H1 (cell line): ENCODE measurements at regions not wholly inside any gene's neighbourhood (a gene's known extent, or its start where the extent isn't known, plus 50 kb on each side); places are given as distances from the start of the nearest gene placed in this dataset.

Experiments
- CTCF ChIA-PET: fragments of 300-600 bp; sonication (Branson Sonifier 250); formaldehyde crosslinking; loops from one replicate; lab custom pipeline; 2021; ENCODE audit not compliant: partially characterized antibody; lab: Charles Lee
- POLR2A ChIA-PET: fragments of 300-600 bp; sonication (Branson Sonifier 250); formaldehyde crosslinking; loops from one replicate; lab custom pipeline; 2021; ENCODE audit warnings: inconsistent platforms; ENCODE audit not compliant: partially characterized antibody; lab: Charles Lee
- DNase-seq, 2 experiments: peaks; one replicate each; pipeline versions ENCODE4 v3.0.0 to v3.0.0-alpha.2; 2010 to 2022; ENCODE audit warnings: low spot score in 2 of 2, low read depth in 1 of 2, mixed read lengths in 1 of 2
- FAIRE-seq: peaks from 2 replicates; lab custom pipeline; 2011; peaks lifted over from hg19 to GRCh38; lab: Jason Lieb, UNC
- H2AFZ ChIP-seq: 2 replicates; pipeline ENCODE4 v1.8.1; 2012; ENCODE audit warnings: low read length, inconsistent platforms
- H2AK5ac ChIP-seq: 2 replicates; pipeline ENCODE4 v1.6.1; 2013; ENCODE audit warnings: low read depth, low read length
- H2BK120ac ChIP-seq: replicated peaks from 2 replicates; pipeline ENCODE3; 2013; ENCODE audit warnings: low read depth, low read length, inconsistent platforms
- H2BK12ac ChIP-seq: 2 replicates; pipeline ENCODE4 v1.6.1; 2013; ENCODE audit warnings: low read depth, low read length
- H2BK15ac ChIP-seq: 2 replicates; pipeline ENCODE4 v1.6.1; 2013; ENCODE audit warnings: low read length
- H2BK20ac ChIP-seq: 2 replicates; pipeline ENCODE4 v1.6.1; 2013; ENCODE audit warnings: low read length
- H2BK5ac ChIP-seq: 2 replicates; pipeline ENCODE4 v1.6.1; 2013; ENCODE audit warnings: low read depth, low read length
- H3K14ac ChIP-seq: 2 replicates; pipeline ENCODE4 v1.6.1; 2013; ENCODE audit warnings: inconsistent platforms; ENCODE audit not compliant: insufficient read length
- H3K18ac ChIP-seq: 2 replicates; pipeline ENCODE4 v1.6.1; 2013; ENCODE audit warnings: low read length; ENCODE audit errors: extremely low read depth
- H3K23ac ChIP-seq: 2 replicates; pipeline ENCODE4 v1.6.1; 2013; ENCODE audit warnings: inconsistent platforms; ENCODE audit not compliant: insufficient read length
- H3K23me2 ChIP-seq: 2 replicates; pipeline ENCODE4 v1.6.1; 2013; ENCODE audit warnings: low read depth, low read length
- H3K27ac ChIP-seq: 2 replicates; pipeline ENCODE4 v1.6.1; 2011; ENCODE audit warnings: low read depth, low read length, inconsistent platforms
- H3K27me3 ChIP-seq, 4 experiments: replicated peaks in 1 of 4; 1 replicate in 1 of 4; 2 replicates in 3 of 4; pipeline versions ENCODE4 v1.6.1 to v1.8.1; 2011 to 2013; ENCODE audit warnings: low read length in 3 of 4, mild to moderate bottlenecking in 3 of 4, inconsistent platforms in 2 of 4, mixed read lengths in 2 of 4, moderate library complexity in 1 of 4; ENCODE audit not compliant: control insufficient read depth in 3 of 4, insufficient read depth in 3 of 4; ENCODE audit errors: extremely low read depth in 1 of 4
- H3K36me3 ChIP-seq, 4 experiments: 2 replicates each; pipeline versions ENCODE4 v1.6.1 to v1.8.1; 2011 to 2013; ENCODE audit warnings: mild to moderate bottlenecking in 4 of 4, low read length in 3 of 4, moderate library complexity in 2 of 4, control low read depth in 1 of 4, inconsistent platforms in 1 of 4; ENCODE audit not compliant: insufficient read depth in 4 of 4, control insufficient read depth in 2 of 4
- H3K4ac ChIP-seq: replicated peaks from 2 replicates; pipeline ENCODE3; 2013; ENCODE audit warnings: low read length, low read depth, mixed read lengths, inconsistent platforms; ENCODE audit not compliant: insufficient read length
- H3K4me1 ChIP-seq, 4 experiments: replicated peaks in 1 of 4; 1 replicate in 1 of 4; 2 replicates in 3 of 4; pipeline versions ENCODE4 v1.6.1 to v1.8.1; 2011 to 2013; ENCODE audit warnings: low read length in 3 of 4, inconsistent platforms in 2 of 4, mixed read lengths in 1 of 4; ENCODE audit not compliant: insufficient read depth in 4 of 4, control insufficient read depth in 3 of 4
- H3K4me2 ChIP-seq, 2 experiments: 2 replicates each; pipeline versions ENCODE4 v1.6.1 to v1.8.1; 2011 to 2013; ENCODE audit warnings: low read depth in 2 of 2, low read length in 2 of 2, control low read depth in 1 of 2, inconsistent platforms in 1 of 2, mild to moderate bottlenecking in 1 of 2; ENCODE audit not compliant: insufficient read depth in 1 of 2
- H3K4me3 ChIP-seq, 4 experiments: fragments of 200-600, 300-600 bp in 1 of 4; sonication (generic), shearing (Covaris generic), sonication (Bioruptor Twin) in 1 of 4; 2 replicates each; pipeline versions ENCODE4 v1.5.1 to v1.8.1; 2011 to 2016; ENCODE audit warnings: low read length in 4 of 4, low read depth in 3 of 4, control low read depth in 2 of 4, inconsistent platforms in 2 of 4, mild to moderate bottlenecking in 2 of 4, mixed read lengths in 1 of 4, moderate library complexity in 1 of 4; ENCODE audit not compliant: insufficient read depth in 2 of 4; ENCODE audit errors: extremely low read depth in 1 of 4
- H3K56ac ChIP-seq: replicated peaks from 2 replicates; pipeline ENCODE3; 2013; ENCODE audit warnings: low read depth, mild to moderate bottlenecking, mixed read lengths, low read length, inconsistent platforms; ENCODE audit not compliant: insufficient read length
- H3K79me1 ChIP-seq: 2 replicates; pipeline ENCODE4 v1.6.1; 2013; ENCODE audit warnings: low read depth, low read length, control low read depth
- H3K79me2 ChIP-seq, 2 experiments: 2 replicates each; pipeline versions ENCODE4 v1.6.1 to v1.8.1; 2012 to 2013; ENCODE audit warnings: low read length in 2 of 2, mild to moderate bottlenecking in 2 of 2, inconsistent platforms in 1 of 2; ENCODE audit not compliant: insufficient read depth in 2 of 2, control insufficient read depth in 1 of 2
- H3K9ac ChIP-seq, 4 experiments: replicated peaks in 1 of 4; 1 replicate in 1 of 4; 2 replicates in 3 of 4; pipeline versions ENCODE4 v1.6.1 to v1.8.1; 2011 to 2013; ENCODE audit warnings: low read depth in 3 of 4, low read length in 3 of 4, control low read depth in 2 of 4, mild to moderate bottlenecking in 2 of 4, moderate library complexity in 2 of 4, inconsistent platforms in 1 of 4; ENCODE audit errors: extremely low read depth in 1 of 4
- H3K9me3 ChIP-seq, 2 experiments: 2 replicates each; pipeline versions ENCODE4 v1.6.1 to v1.8.1; 2012 to 2013; ENCODE audit warnings: mild to moderate bottlenecking in 2 of 2, moderate library complexity in 2 of 2, control low read depth in 1 of 2, inconsistent platforms in 1 of 2, low read depth in 1 of 2, low read length in 1 of 2, mixed read lengths in 1 of 2; ENCODE audit not compliant: insufficient read depth in 2 of 2
- H4K20me1 ChIP-seq, 2 experiments: replicated peaks in 1 of 2; 2 replicates each; pipeline versions ENCODE3 to v1.8.1; 2011 to 2013; ENCODE audit warnings: inconsistent platforms in 2 of 2, low read length in 2 of 2, mild to moderate bottlenecking in 1 of 2; ENCODE audit not compliant: insufficient read depth in 2 of 2, control insufficient read depth in 1 of 2
- H4K5ac ChIP-seq: 2 replicates; pipeline ENCODE4 v1.6.1; 2013; ENCODE audit warnings: low read length, low read depth, mixed read lengths, inconsistent platforms; ENCODE audit not compliant: insufficient read length
- H4K8ac ChIP-seq: 2 replicates; pipeline ENCODE4 v1.8.0; 2013; ENCODE audit warnings: mild to moderate bottlenecking, moderate library complexity, low read length, inconsistent platforms; ENCODE audit not compliant: insufficient read depth; ENCODE audit errors: extremely low read depth
- H4K91ac ChIP-seq: replicated peaks from 2 replicates; pipeline ENCODE3; 2013; ENCODE audit warnings: low read length, mixed read lengths, inconsistent platforms; ENCODE audit not compliant: insufficient read length
- E2F6 ChIP-seq: IDR thresholded peaks from 2 replicates; pipeline ENCODE4 v1.6.1; 2012; ENCODE audit warnings: inconsistent platforms
- EGR1 ChIP-seq: IDR thresholded peaks from 2 replicates; pipeline ENCODE4 v1.6.1; 2011; ENCODE audit warnings: low read depth, low read length, borderline replicate concordance
- GABPA ChIP-seq: IDR thresholded peaks from 2 replicates; pipeline ENCODE4 v1.6.1; 2011; ENCODE audit warnings: mild to moderate bottlenecking, low read length, moderate library complexity, borderline replicate concordance; ENCODE audit not compliant: insufficient read depth
- HDAC2 ChIP-seq, 2 experiments: fragments of 300-600 bp in 1 of 2; sonication (generic) in 1 of 2; IDR thresholded peaks; 2 replicates each; pipeline ENCODE4 v1.6.1; 2011 to 2012; ENCODE audit warnings: low read depth in 2 of 2, low read length in 2 of 2, mild to moderate bottlenecking in 2 of 2, moderate library complexity in 2 of 2, borderline replicate concordance in 1 of 2, inconsistent platforms in 1 of 2
- KDM1A ChIP-seq: fragments of 200-600, 300-600 bp; sonication (generic); IDR thresholded peaks from 2 replicates; pipeline ENCODE4 v1.7.1; 2016; ENCODE audit warnings: mild to moderate bottlenecking, low read length, borderline replicate concordance
- KDM4A ChIP-seq: IDR thresholded peaks from one replicate; pipeline ENCODE4 v1.7.1; 2012; ENCODE audit warnings: low read depth, mild to moderate bottlenecking, moderate library complexity, low read length, inconsistent platforms; ENCODE audit not compliant: severe bottlenecking
- MAFK ChIP-seq: IDR thresholded peaks from 2 replicates; pipeline ENCODE4 v1.6.1; 2012; ENCODE audit warnings: low read depth, mild to moderate bottlenecking, improper control_type of control experiment, low read length
- NRF1 ChIP-seq: IDR thresholded peaks from 2 replicates; pipeline ENCODE4 v1.6.1; 2011; ENCODE audit warnings: mild to moderate bottlenecking, low read depth, low read length, improper control_type of control experiment
- POLR2AphosphoS5 ChIP-seq: IDR thresholded peaks from 2 replicates; pipeline ENCODE4 v1.6.1; 2011; ENCODE audit warnings: low read depth, low read length
- RXRA ChIP-seq: IDR thresholded peaks from 2 replicates; pipeline ENCODE4 v1.6.1; 2011; ENCODE audit warnings: low read depth, mild to moderate bottlenecking, low read length, moderate library complexity; ENCODE audit not compliant: insufficient read depth
- SAP30 ChIP-seq: fragments of 300-600 bp; sonication (generic); IDR thresholded peaks from 2 replicates; pipeline ENCODE4 v1.7.1; 2012; ENCODE audit warnings: low read length, moderate library complexity, mild to moderate bottlenecking, inconsistent platforms; ENCODE audit not compliant: insufficient read depth, insufficient replicate concordance
- SP1 ChIP-seq: IDR thresholded peaks from 2 replicates; pipeline ENCODE4 v1.6.1; 2011; ENCODE audit warnings: low read depth, low read length
- TAF7 ChIP-seq: optimal IDR thresholded peaks from 2 replicates; pipeline ENCODE3; 2011; ENCODE audit warnings: low read depth, mild to moderate bottlenecking, inconsistent platforms, low read length, moderate library complexity, borderline replicate concordance
- YY1 ChIP-seq: IDR thresholded peaks from 2 replicates; pipeline ENCODE4 v1.6.1; 2011; ENCODE audit warnings: low read depth, mild to moderate bottlenecking, low read length
- whole genome bisulfite sequencing, 2 experiments: shearing (Covaris generic) in 1 of 2; methylation state at CpG; one replicate each; pipeline versions ENCODE4 v1.1.6 to v1.1.7; 2013 to 2015; ENCODE audit warnings: low lambda C conversion rate in 2 of 2, mixed read lengths in 2 of 2, inconsistent platforms in 1 of 2, low coverage in 1 of 2, missing lambda C conversion rate in 1 of 2; ENCODE audit not compliant: insufficient replicate concordance in 2 of 2, insufficient coverage in 1 of 2, insufficient read length in 1 of 2; ENCODE audit errors: extremely low coverage in 1 of 2, missing lambda C conversion rate in 1 of 2; 5-methylcytosine and 5-hydroxymethylcytosine counted together

GRCh38 chr12:43159506-43159905 is 392.5 kb downstream of the ADAMTS20 start:
- no peak overlapping the region for H2BK20ac ChIP-seq
- no peak overlapping the region for H4K91ac ChIP-seq
- no peak overlapping the region for H3K27ac ChIP-seq
- H3K14ac ChIP-seq = no peak overlapping the region
- ChIA-PET CTCF (no interaction called here), POLR2A (no interaction called here)
- peak overlapping the region; percentile 32; the same call in 1 of the 2 replicates for H2AFZ ChIP-seq
- H3K79me2 ChIP-seq = no peaks in the 10 kb centered on the region
- no peak overlapping the region for H2BK12ac ChIP-seq
- no peak overlapping the region for H4K5ac ChIP-seq
- H3K4ac ChIP-seq = no peak overlapping the region
- no peaks in the 10 kb centered on the region for H3K79me1 ChIP-seq
- FAIRE-seq = no peak
- H4K20me1 ChIP-seq = no peaks in the 10 kb centered on the region
- H2BK15ac ChIP-seq = no peak overlapping the region
- peaks cover 0 to under 1% (median 0%) of the 10 kb centered on the region in 4 experiments; a peak in 1 of 7 replicates for H3K4me1 ChIP-seq
- H3K23me2 ChIP-seq = no peaks in the 10 kb centered on the region
- no peak overlapping the region for H2AK5ac ChIP-seq
- no peak overlapping the region for H3K56ac ChIP-seq
- no peak overlapping the region for H3K4me3 ChIP-seq
- H2BK120ac ChIP-seq = no peak overlapping the region
- no peak overlapping the region for H3K18ac ChIP-seq
- no peak overlapping the region for H3K23ac ChIP-seq
- H4K8ac ChIP-seq = no peak overlapping the region
- WGBS, 2 experiments = 92% methylated on average over 2 of the region's 2 CpGs; no CpG with 5 or more reads in 1 of the 2 experiments
- H3K36me3 ChIP-seq = no peaks in the 10 kb centered on the region
- H3K4me2 ChIP-seq = no peak overlapping the region
- DNase-seq = no peak
- H2BK5ac ChIP-seq = no peak overlapping the region
- H3K9me3 ChIP-seq = no peaks in the 10 kb centered on the region
- no peak overlapping the region for H3K9ac ChIP-seq
- H3K27me3 ChIP-seq = no peaks in the 10 kb centered on the region
- TF ChIP-seq POLR2AphosphoS5 (no peak), RXRA (no peak), GABPA (no peak), HDAC2 (IDR thresholded peaks at IDR 0.05; ENCODE audit: borderline replicate concordance in 1 of 2, low read depth in 2 of 2, low read length in 2 of 2) (no peak), YY1 (no peak), NRF1 (no peak), TAF7 (no peak), SP1 (no peak), KDM4A (no peak), KDM1A (no peak), EGR1 (no peak), SAP30 (no peak), MAFK (no peak), E2F6 (no peak)
